ENCODE measurements at regions not wholly inside any gene's neighbourhood (a gene's known extent, or its start where the extent isn't known, plus 50 kb on each side); places are given as distances from the start of the nearest gene placed in this dataset.

DNA sequence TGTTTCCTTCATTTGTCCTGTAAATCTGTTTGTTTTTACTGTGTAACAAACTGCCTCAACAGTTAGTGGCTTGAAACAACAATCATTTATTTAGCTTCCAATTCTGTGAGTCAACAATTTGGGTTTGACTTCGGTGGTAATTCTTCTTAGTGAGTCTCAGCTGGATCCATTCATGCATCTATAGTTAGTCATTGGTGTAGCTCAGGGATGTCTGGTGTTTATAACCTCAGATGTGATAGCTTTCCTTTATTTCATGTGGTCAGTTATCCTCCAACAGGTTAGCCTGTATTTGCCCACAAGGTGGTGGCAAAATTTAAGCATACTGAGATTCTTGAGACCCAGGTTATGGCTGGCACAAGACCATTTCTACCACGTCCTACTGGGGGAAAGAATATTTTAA, 1267.2 kb downstream of the RAPGEF2 start:
- WGBS (ENCODE audit: insufficient coverage) = no CpG with 5 or more reads among the region's 2 CpGs
- Histone ChIP-seq H3K4me1 (ENCODE audit: control insufficient read depth, insufficient read depth, low read length) (no peaks in the 10 kb centered on the region), H3K4me3 (ENCODE audit: low read length) (no peak overlapping the region), H3K36me3 (ENCODE audit: control insufficient read depth, insufficient read depth, low read length) (no peaks in the 10 kb centered on the region), H3K27me3 (ENCODE audit: control insufficient read depth, insufficient read depth, low read length) (no peaks in the 10 kb centered on the region), H3K27ac (ENCODE audit: low read length) (no peak overlapping the region), H3K9me3 (replicated peaks; ENCODE audit: control insufficient read depth, low read depth, low read length) (no peaks in the 10 kb centered on the region)
- no peak for DNase-seq

DNA sequence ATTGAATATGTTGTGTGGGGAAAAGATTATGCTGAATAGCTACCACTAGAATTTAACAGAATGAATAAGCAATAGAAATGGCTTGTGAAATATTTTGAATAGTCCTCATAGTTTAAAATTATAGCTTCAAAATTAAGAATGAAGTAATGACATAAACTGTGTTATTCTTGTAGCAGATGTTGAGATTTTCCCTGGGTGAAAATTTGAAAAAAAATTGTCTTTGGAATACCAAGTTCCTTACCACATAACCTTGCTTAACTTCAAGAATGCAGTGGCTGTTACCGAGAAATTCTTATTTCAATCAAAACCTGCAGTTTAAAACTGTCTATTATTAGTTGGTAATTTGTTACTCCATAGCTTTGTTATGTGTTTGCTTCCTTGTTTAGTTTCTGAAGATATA, 1268.6 kb downstream of the RAPGEF2 start:
- H3K9me3 ChIP-seq (replicated peaks; ENCODE audit: control insufficient read depth, low read depth, low read length) = no peaks in the 10 kb centered on the region
- no peak overlapping the region for H3K27ac ChIP-seq (ENCODE audit: low read length)
- no peak for DNase-seq
- no CpG with 5 or more reads among the region's 1 CpG for WGBS (ENCODE audit: insufficient coverage)
- no peak overlapping the region for H3K4me3 ChIP-seq (ENCODE audit: low read length)
- H3K4me1 ChIP-seq (ENCODE audit: control insufficient read depth, insufficient read depth, low read length) = no peaks in the 10 kb centered on the region
- H3K27me3 ChIP-seq (ENCODE audit: control insufficient read depth, insufficient read depth, low read length) = no peaks in the 10 kb centered on the region
- no peaks in the 10 kb centered on the region for H3K36me3 ChIP-seq (ENCODE audit: control insufficient read depth, insufficient read depth, low read length)

DNA sequence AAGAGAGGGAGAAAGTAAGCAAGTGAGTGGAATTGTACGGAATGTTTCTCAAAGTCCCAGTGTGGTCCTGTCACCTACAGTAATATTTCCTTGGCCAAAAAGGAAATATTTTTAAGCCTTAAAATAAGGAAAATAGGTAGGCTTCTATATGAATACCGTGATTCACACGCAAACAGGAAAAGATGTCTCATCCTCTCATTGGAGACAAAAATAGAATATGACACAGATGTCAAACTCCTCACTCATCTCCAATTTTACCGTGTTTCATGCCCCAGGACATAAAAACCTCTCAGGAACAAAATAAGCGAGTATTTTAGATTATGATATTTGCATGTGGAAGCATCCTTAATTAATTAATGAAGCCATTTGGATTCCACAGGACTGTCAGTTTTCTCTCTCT, 1269.5 kb downstream of the RAPGEF2 start:
- Histone ChIP-seq H3K27me3 (ENCODE audit: control insufficient read depth, insufficient read depth, low read length) (no peaks in the 10 kb centered on the region), H3K4me3 (ENCODE audit: low read length) (no peak overlapping the region)
- no CpG with 5 or more reads among the region's 5 CpGs for WGBS (ENCODE audit: insufficient coverage)

DNA sequence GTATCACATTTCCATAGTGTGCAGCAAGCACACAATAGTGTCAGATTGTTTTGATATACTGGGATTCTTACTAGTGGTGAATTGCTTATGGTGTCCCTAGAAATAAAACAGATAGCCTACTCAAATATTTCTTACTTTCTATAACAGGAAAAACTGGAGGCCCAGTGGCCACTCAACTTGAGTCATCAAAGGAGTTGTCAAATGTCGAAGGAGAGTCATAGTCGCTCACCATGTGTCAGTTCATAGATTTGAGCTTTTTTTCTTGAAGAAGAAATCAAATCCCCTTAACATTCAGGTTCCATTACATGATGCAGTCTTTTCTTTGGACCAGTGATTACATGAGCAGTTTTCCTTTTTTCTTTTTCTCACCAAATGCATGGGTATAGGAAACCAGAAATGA, 1271.0 kb downstream of the RAPGEF2 start:
- Histone ChIP-seq H3K4me3 (ENCODE audit: low read length) (no peak overlapping the region), H3K27me3 (ENCODE audit: control insufficient read depth, insufficient read depth, low read length) (no peaks in the 10 kb centered on the region), H3K27ac (ENCODE audit: low read length) (no peak overlapping the region), H3K36me3 (ENCODE audit: control insufficient read depth, insufficient read depth, low read length) (no peaks in the 10 kb centered on the region), H3K4me1 (ENCODE audit: control insufficient read depth, insufficient read depth, low read length) (no peaks in the 10 kb centered on the region), H3K9me3 (replicated peaks; ENCODE audit: control insufficient read depth, low read depth, low read length) (no peaks in the 10 kb centered on the region)
- WGBS (ENCODE audit: insufficient coverage) = no CpG with 5 or more reads among the region's 2 CpGs
- DNase-seq = no peak

More for the DNA sequence above, 1269.5 kb downstream of the RAPGEF2 start:
- Histone ChIP-seq H3K4me1 (ENCODE audit: control insufficient read depth, insufficient read depth, low read length) (no peaks in the 10 kb centered on the region), H3K9me3 (replicated peaks; ENCODE audit: control insufficient read depth, low read depth, low read length) (no peaks in the 10 kb centered on the region), H3K27ac (ENCODE audit: low read length) (no peak overlapping the region), H3K36me3 (ENCODE audit: control insufficient read depth, insufficient read depth, low read length) (no peaks in the 10 kb centered on the region)
- no peak for DNase-seq

DNA sequence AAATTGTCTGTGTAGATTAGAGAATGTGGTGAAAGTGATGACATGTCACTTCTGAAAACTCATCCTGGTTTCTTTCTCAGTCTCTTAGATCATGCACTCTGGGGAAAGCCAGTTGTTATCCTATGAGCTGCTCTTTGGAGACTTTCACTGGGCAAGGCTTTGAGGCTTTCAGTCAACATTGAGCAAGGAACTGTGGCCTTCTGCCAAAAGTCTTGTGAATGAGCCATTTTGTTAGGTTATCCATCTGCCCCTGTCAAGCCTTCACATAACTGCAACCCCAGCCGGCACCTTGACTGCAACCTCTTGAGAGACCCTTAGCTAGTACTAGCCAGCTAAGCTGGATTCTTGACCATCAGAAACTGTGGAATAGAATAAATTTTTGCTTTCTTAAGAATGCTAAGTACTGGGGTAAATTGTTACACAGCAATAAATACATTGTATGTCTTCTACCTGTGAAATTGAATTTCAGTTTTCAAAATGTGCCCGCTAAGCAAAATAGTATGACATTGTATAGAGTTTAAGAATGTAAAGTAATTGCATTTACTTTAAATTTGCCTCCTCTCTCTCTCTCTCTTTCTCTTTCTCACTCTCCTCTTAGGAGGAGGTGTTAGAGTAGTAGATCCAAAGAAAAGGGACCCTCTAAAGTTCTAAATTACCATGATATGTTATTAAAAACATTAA, 1273.0 kb downstream of the RAPGEF2 start:
- H3K4me3 ChIP-seq (ENCODE audit: low read length) = no peak overlapping the region
- no peak for DNase-seq
- H3K36me3 ChIP-seq (ENCODE audit: control insufficient read depth, insufficient read depth, low read length) = no peaks in the 10 kb centered on the region
- WGBS (ENCODE audit: insufficient coverage) = no CpG with 5 or more reads among the region's 2 CpGs
- no peaks in the 10 kb centered on the region for H3K4me1 ChIP-seq (ENCODE audit: control insufficient read depth, insufficient read depth, low read length)
- no peak overlapping the region for H3K27ac ChIP-seq (ENCODE audit: low read length)
- H3K27me3 ChIP-seq (ENCODE audit: control insufficient read depth, insufficient read depth, low read length) = no peaks in the 10 kb centered on the region
- no peaks in the 10 kb centered on the region for H3K9me3 ChIP-seq (replicated peaks; ENCODE audit: control insufficient read depth, low read depth, low read length)

DNA sequence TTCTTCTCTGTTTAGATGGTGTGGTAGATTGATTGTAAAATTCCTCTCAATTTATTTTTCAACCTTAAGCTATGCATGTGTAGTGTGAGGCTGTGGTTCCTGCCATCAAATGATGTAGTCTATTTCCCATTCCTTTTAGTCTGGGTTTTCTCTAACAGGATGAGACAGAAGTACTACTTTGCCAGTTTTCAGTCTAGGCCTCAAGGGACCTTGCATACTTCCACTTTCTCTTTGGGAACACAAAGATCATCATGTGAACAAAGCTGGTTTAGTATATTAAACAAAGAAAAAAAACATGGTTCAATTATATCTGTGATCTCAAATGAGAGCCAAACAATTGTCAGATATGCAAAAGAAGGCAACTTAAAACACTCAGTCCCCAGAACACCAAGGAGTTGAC, 1284.0 kb downstream of the RAPGEF2 start:
- H3K27ac ChIP-seq (ENCODE audit: low read length) = no peak overlapping the region
- H3K27me3 ChIP-seq (ENCODE audit: control insufficient read depth, insufficient read depth, low read length) = no peaks in the 10 kb centered on the region
- H3K9me3 ChIP-seq (replicated peaks; ENCODE audit: control insufficient read depth, low read depth, low read length) = peaks cover 12% of the 10 kb centered on the region
- DNase-seq = peak; percentile 71
- H3K4me1 ChIP-seq (ENCODE audit: control insufficient read depth, insufficient read depth, low read length) = no peaks in the 10 kb centered on the region
- H3K4me3 ChIP-seq (ENCODE audit: low read length) = no peak overlapping the region
- H3K36me3 ChIP-seq (ENCODE audit: control insufficient read depth, insufficient read depth, low read length) = no peaks in the 10 kb centered on the region

DNA sequence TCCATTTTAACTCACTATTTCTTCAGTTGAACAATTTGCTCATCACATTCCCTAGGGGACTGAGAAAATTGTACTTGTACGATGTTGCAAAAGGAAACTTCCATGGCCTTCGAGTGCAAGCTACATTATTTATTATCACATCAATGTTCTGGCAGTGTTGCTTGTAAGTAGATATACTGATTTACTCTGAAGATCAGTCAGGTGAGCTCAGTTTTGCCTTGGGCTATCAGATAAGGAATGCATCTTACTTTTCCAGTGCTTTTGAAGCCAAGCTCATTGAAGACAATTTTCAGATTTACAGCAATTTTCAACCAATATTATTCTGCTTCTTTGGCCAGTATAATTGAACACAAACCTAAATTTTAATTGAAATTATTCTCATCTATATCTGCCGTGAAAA, 1296.9 kb downstream of the RAPGEF2 start:
- H3K36me3 ChIP-seq (ENCODE audit: control insufficient read depth, insufficient read depth, low read length) = no peaks in the 10 kb centered on the region
- no peak overlapping the region for H3K4me3 ChIP-seq (ENCODE audit: low read length)
- no CpG with 5 or more reads among the region's 3 CpGs for WGBS (ENCODE audit: insufficient coverage)
- no peaks in the 10 kb centered on the region for H3K9me3 ChIP-seq (replicated peaks; ENCODE audit: control insufficient read depth, low read depth, low read length)
- H3K27me3 ChIP-seq (ENCODE audit: control insufficient read depth, insufficient read depth, low read length) = no peaks in the 10 kb centered on the region
- no peak for DNase-seq
- H3K4me1 ChIP-seq (ENCODE audit: control insufficient read depth, insufficient read depth, low read length) = no peaks in the 10 kb centered on the region
- no peak overlapping the region for H3K27ac ChIP-seq (ENCODE audit: low read length)

DNA sequence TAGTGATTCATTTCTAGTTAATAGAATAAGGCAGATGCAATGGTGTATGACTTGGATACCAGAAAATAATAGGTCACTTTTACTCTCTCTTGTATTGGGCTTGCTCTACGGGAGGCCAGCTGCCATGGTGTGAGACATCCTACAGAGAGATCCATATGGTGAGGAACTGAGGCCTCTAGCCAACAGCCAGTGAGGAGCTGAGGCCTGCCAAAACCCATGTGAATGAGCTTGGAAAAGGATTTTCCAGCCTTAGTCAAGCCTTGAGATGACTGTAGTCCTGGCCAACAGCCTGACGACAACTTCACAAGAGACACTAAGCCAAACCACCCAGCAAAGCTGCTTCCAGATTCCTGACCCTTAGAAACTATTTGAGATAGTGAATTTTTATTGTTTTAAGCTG, 1300.2 kb downstream of the RAPGEF2 start:
- no peaks in the 10 kb centered on the region for H3K27me3 ChIP-seq (ENCODE audit: control insufficient read depth, insufficient read depth, low read length)
- no peaks in the 10 kb centered on the region for H3K9me3 ChIP-seq (replicated peaks; ENCODE audit: control insufficient read depth, low read depth, low read length)
- 60% methylated on average over 1 of the region's 2 CpGs for whole genome bisulfite sequencing (ENCODE audit: insufficient coverage)
- H3K4me1 ChIP-seq (ENCODE audit: control insufficient read depth, insufficient read depth, low read length) = no peaks in the 10 kb centered on the region
- no peaks in the 10 kb centered on the region for H3K36me3 ChIP-seq (ENCODE audit: control insufficient read depth, insufficient read depth, low read length)
- DNase-seq = peak; percentile 23
- H3K27ac ChIP-seq (ENCODE audit: low read length) = no peak overlapping the region
- no peak overlapping the region for H3K4me3 ChIP-seq (ENCODE audit: low read length)

DNA sequence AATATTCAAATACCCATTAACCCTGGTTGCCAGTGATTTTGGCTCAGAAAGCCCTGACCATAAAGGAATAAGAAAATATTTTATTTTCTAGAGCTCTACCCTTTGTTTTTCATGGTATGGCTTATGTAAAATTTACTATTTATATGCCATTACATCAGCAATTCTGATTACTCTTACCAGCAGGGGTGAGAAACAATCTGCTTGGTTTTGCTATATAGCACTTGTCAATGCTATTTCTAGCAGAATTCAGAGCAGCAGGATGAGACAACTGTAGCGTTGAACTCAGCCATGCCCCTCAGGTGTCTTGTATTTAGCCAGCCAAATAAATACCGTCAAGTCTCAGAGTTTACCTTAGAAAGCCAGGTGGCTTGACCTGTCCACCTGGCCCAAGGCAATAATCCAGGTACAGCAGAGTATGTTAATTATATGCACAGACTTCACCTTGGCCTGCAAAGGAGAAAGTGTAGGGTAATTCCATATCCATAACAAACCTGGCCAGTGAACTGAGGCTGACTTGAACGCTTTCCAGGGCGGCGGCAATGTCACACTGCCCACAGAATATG, 1303.5 kb downstream of the RAPGEF2 start:
- no peak for DNase-seq

DNA sequence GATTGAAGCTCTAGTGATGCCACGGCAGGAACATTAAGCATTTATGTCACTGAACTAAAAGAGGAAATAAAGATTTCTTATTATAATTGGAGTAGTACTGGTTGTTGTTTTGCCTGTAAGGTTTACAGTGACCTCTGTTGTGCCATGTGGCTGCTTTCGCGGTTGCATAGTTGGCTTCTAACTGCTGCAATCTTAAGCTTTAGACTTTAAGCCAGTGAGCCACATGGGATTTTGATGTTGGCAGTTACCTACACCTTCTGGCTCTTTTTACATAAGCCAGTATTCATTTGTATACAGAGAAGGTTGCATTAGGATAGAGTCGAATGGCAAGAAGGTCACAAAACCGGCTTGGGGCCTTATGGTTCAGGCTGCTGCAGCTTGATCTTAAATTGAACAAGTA, 1311.6 kb downstream of the RAPGEF2 start:
- Histone ChIP-seq H3K36me3 (ENCODE audit: control insufficient read depth, insufficient read depth, low read length) (no peaks in the 10 kb centered on the region), H3K27me3 (ENCODE audit: control insufficient read depth, insufficient read depth, low read length) (no peaks in the 10 kb centered on the region), H3K9me3 (replicated peaks; ENCODE audit: control insufficient read depth, low read depth, low read length) (no peaks in the 10 kb centered on the region), H3K4me1 (ENCODE audit: control insufficient read depth, insufficient read depth, low read length) (no peaks in the 10 kb centered on the region), H3K27ac (ENCODE audit: low read length) (no peak overlapping the region), H3K4me3 (ENCODE audit: low read length) (no peak overlapping the region)
- DNase-seq = no peak
- WGBS (ENCODE audit: insufficient coverage) = no CpG with 5 or more reads among the region's 5 CpGs

More for the DNA sequence above, 1303.5 kb downstream of the RAPGEF2 start:
- Histone ChIP-seq H3K4me3 (ENCODE audit: low read length) (no peak overlapping the region), H3K9me3 (replicated peaks; ENCODE audit: control insufficient read depth, low read depth, low read length) (no peaks in the 10 kb centered on the region), H3K36me3 (ENCODE audit: control insufficient read depth, insufficient read depth, low read length) (no peaks in the 10 kb centered on the region), H3K4me1 (ENCODE audit: control insufficient read depth, insufficient read depth, low read length) (no peaks in the 10 kb centered on the region), H3K27ac (ENCODE audit: low read length) (no peak overlapping the region), H3K27me3 (ENCODE audit: control insufficient read depth, insufficient read depth, low read length) (no peaks in the 10 kb centered on the region)
- no CpG with 5 or more reads among the region's 5 CpGs for WGBS (ENCODE audit: insufficient coverage)
